Astrocyte (in vitro differentiated cells and primary cell): ENCODE measurements at regions not wholly inside any gene's neighbourhood (a gene's known extent, or its start where the extent isn't known, plus 50 kb on each side); places are given as distances from the start of the nearest gene placed in this dataset.

Source experiments
- DNase-seq: peaks from one replicate; pipeline ENCODE4 v3.0.0-alpha.2; 2010; ENCODE audit warnings: low read depth
- FAIRE-seq: peaks from 2 replicates; lab custom pipeline; 2011; peaks lifted over from hg19 to GRCh38; lab: Jason Lieb, UNC
- H2AFZ ChIP-seq: 2 replicates; pipeline ENCODE4 v1.6.0; 2012; ENCODE audit warnings: low read depth, low read length, inconsistent platforms
- H3K27ac ChIP-seq: 2 replicates; pipeline ENCODE4 v1.5.1; 2011; ENCODE audit warnings: low read depth, low read length, inconsistent platforms
- H3K27me3 ChIP-seq: 2 replicates; pipeline ENCODE4 v1.6.0; 2011; ENCODE audit warnings: low read length, inconsistent platforms; ENCODE audit not compliant: insufficient read depth
- H3K36me3 ChIP-seq: 2 replicates; pipeline ENCODE4 v1.5.1; 2011; ENCODE audit warnings: low read length, inconsistent platforms; ENCODE audit not compliant: insufficient read depth
- H3K4me1 ChIP-seq: 2 replicates; pipeline ENCODE4 v1.5.1; 2011; ENCODE audit warnings: low read length, inconsistent platforms; ENCODE audit not compliant: insufficient read depth
- H3K4me2 ChIP-seq: 2 replicates; pipeline ENCODE4 v1.6.0; 2012; ENCODE audit warnings: low read length, inconsistent platforms
- H3K4me3 ChIP-seq: 2 replicates; pipeline ENCODE4 v1.5.1; 2011; ENCODE audit warnings: low read depth, mild to moderate bottlenecking, low read length, inconsistent platforms; ENCODE audit not compliant: insufficient read depth
- H3K79me2 ChIP-seq: 2 replicates; pipeline ENCODE4 v1.6.0; 2012; ENCODE audit warnings: mild to moderate bottlenecking, low read length, inconsistent platforms; ENCODE audit not compliant: insufficient read depth
- H3K9ac ChIP-seq: 2 replicates; pipeline ENCODE4 v1.6.0; 2012; ENCODE audit warnings: mild to moderate bottlenecking, low read length, inconsistent platforms
- H3K9me3 ChIP-seq: 2 replicates; pipeline ENCODE4 v1.5.1; 2012; ENCODE audit warnings: low read depth, mild to moderate bottlenecking, low read length, inconsistent platforms; ENCODE audit not compliant: insufficient read depth
- H4K20me1 ChIP-seq: 2 replicates; pipeline ENCODE4 v1.6.0; 2012; ENCODE audit warnings: low read length, inconsistent platforms; ENCODE audit not compliant: insufficient read depth
- H3K27ac Mint-ChIP-seq: one replicate; pipeline ENCODE4 v1.8.0; 2021; ENCODE audit warnings: mild to moderate bottlenecking, mixed read lengths; ENCODE audit not compliant: unreplicated experiment
- H3K27me3 Mint-ChIP-seq: one replicate; pipeline ENCODE4 v1.8.0; 2021; ENCODE audit warnings: low read depth, mixed read lengths; ENCODE audit not compliant: unreplicated experiment
- H3K36me3 Mint-ChIP-seq: one replicate; pipeline ENCODE4 v1.8.0; 2021; ENCODE audit warnings: low read depth, mixed read lengths; ENCODE audit not compliant: unreplicated experiment
- H3K4me1 Mint-ChIP-seq: one replicate; pipeline ENCODE4 v1.8.0; 2021; ENCODE audit warnings: low read depth, mixed read lengths; ENCODE audit not compliant: unreplicated experiment
- H3K4me3 Mint-ChIP-seq: one replicate; pipeline ENCODE4 v1.8.0; 2021; ENCODE audit warnings: mild to moderate bottlenecking, moderate library complexity, mixed read lengths; ENCODE audit not compliant: unreplicated experiment
- H3K9me3 Mint-ChIP-seq: one replicate; pipeline ENCODE4 v1.8.0; 2021; ENCODE audit warnings: mild to moderate bottlenecking, mixed read lengths; ENCODE audit not compliant: unreplicated experiment
- EZH2 ChIP-seq: IDR thresholded peaks from 2 replicates; pipeline ENCODE4 v1.6.1; 2012; ENCODE audit warnings: mild to moderate bottlenecking, low read length, inconsistent platforms; ENCODE audit not compliant: insufficient read depth
- TF ChIP-seq, protein P1 (sequence below): IDR thresholded peaks from 2 replicates; pipeline ENCODE4 v1.5.1; 2011; ENCODE audit warnings: low read depth, mild to moderate bottlenecking, inconsistent platforms, low read length, moderate library complexity; ENCODE audit not compliant: insufficient read depth

DNA sequence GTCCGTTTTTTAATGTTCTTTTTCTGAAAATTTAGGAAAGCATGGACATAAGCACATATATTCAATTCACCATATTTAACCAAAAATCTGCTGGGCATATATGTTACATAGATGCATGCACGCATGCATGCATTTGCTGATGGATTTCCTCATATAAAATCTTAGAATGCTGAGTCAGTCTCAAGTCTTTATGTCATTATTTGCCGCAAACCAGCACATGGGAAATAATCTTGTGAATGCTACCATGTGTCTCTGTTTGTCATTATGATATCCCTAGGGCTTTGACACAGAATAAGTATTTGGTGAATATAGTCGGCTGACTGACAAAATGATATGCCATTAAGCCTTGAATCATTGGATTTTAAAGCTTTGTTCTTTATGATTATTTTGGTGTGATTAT lies 776.5 kb downstream of the KCNT2 start:
- H3K4me2 ChIP-seq, result no peak overlapping the region
- Mint-ChIP-seq H3K4me1 (peaks cover 4% of the 10 kb centered on the region), H3K27ac (no peak overlapping the region), H3K36me3 (no peaks in the 10 kb centered on the region), H3K27me3 (no peaks in the 10 kb centered on the region), H3K9me3 (no peaks in the 10 kb centered on the region), H3K4me3 (no peak overlapping the region)
- FAIRE-seq (no peak), DNase-seq (no peak)
- H2AFZ ChIP-seq, result no peak overlapping the region
- H3K4me3 ChIP-seq, result no peak overlapping the region
- no peak overlapping the region for H3K27ac ChIP-seq
- H3K4me1 ChIP-seq, result no peaks in the 10 kb centered on the region
- H3K79me2 ChIP-seq, result no peaks in the 10 kb centered on the region
- H3K9me3 ChIP-seq, result no peaks in the 10 kb centered on the region
- no peaks in the 10 kb centered on the region for H3K27me3 ChIP-seq
- H3K36me3 ChIP-seq, result no peaks in the 10 kb centered on the region
- H4K20me1 ChIP-seq, result no peaks in the 10 kb centered on the region
- H3K9ac ChIP-seq, result no peak overlapping the region
- TF ChIP-seq, protein P1, sequence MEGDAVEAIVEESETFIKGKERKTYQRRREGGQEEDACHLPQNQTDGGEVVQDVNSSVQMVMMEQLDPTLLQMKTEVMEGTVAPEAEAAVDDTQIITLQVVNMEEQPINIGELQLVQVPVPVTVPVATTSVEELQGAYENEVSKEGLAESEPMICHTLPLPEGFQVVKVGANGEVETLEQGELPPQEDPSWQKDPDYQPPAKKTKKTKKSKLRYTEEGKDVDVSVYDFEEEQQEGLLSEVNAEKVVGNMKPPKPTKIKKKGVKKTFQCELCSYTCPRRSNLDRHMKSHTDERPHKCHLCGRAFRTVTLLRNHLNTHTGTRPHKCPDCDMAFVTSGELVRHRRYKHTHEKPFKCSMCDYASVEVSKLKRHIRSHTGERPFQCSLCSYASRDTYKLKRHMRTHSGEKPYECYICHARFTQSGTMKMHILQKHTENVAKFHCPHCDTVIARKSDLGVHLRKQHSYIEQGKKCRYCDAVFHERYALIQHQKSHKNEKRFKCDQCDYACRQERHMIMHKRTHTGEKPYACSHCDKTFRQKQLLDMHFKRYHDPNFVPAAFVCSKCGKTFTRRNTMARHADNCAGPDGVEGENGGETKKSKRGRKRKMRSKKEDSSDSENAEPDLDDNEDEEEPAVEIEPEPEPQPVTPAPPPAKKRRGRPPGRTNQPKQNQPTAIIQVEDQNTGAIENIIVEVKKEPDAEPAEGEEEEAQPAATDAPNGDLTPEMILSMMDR, result no peak
- TF ChIP-seq EZH2, result no peak

DNA sequence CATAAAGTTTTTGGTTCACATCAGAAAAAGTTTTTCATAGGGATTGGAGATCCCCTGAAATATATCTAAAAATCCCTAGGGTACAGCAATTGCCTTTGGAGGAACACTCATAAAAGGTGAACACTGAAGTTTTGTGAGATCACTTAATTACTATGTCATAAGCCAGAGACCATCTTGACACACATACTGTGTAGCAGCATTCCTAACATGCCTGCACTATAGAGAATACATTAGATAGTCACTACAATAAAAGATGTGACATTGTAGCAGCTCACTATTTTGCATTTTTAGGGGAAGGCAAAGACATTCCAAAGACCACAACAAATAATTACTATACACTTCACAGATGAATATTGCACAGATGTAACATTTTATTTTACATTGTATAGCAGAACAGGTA lies 779.9 kb downstream of the KCNT2 start:
- Histone ChIP-seq H3K27ac (no peak overlapping the region), H4K20me1 (no peaks in the 10 kb centered on the region), H3K4me2 (no peak overlapping the region), H3K4me3 (no peak overlapping the region), H3K9me3 (no peaks in the 10 kb centered on the region), H3K27me3 (no peaks in the 10 kb centered on the region), H3K79me2 (no peaks in the 10 kb centered on the region), H3K4me1 (no peaks in the 10 kb centered on the region), H3K9ac (no peak overlapping the region), H3K36me3 (no peaks in the 10 kb centered on the region), H2AFZ (no peak overlapping the region)
- TF ChIP-seq EZH2, result no peak
- TF ChIP-seq, protein P1, result no peak
- DNase-seq, result no peak
- H3K4me3 Mint-ChIP-seq, result no peak overlapping the region
- H3K27me3 Mint-ChIP-seq, result no peaks in the 10 kb centered on the region
- no peaks in the 10 kb centered on the region for H3K9me3 Mint-ChIP-seq
- H3K27ac Mint-ChIP-seq, result no peak overlapping the region
- peaks cover 4% of the 10 kb centered on the region for H3K4me1 Mint-ChIP-seq
- H3K36me3 Mint-ChIP-seq, result no peaks in the 10 kb centered on the region
- FAIRE-seq, result no peak

DNA sequence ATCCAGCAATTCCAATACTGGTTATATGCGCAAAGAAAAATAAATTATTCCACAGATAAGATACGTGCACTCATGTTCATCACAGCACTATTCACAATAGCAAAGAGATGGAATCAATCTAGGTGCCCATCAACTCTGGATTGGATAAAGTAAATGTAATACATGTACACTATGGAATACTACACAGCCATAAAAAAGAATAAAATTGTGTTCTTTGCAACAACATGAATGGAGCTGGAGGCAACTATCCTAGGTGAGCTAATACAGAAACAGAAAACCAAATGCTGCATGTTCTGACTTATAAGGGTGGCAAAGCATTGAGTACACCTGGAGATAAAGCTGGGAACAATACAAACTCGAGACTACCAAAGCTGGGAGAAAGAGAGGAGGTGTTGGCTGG lies 787.3 kb downstream of the KCNT2 start:
- DNase-seq, result no peak

More for the DNA sequence above, 787.3 kb downstream of the KCNT2 start:
- no peak for FAIRE-seq
- no peak overlapping the region for H3K9ac ChIP-seq
- Mint-ChIP-seq H3K36me3 (no peaks in the 10 kb centered on the region), H3K27me3 (no peaks in the 10 kb centered on the region), H3K27ac (no peak overlapping the region), H3K4me1 (no peaks in the 10 kb centered on the region), H3K9me3 (no peaks in the 10 kb centered on the region), H3K4me3 (no peak overlapping the region)
- H3K9me3 ChIP-seq, result no peaks in the 10 kb centered on the region
- no peak overlapping the region for H3K4me3 ChIP-seq
- TF ChIP-seq, protein P1, result no peak
- no peak for TF ChIP-seq EZH2
- no peaks in the 10 kb centered on the region for H4K20me1 ChIP-seq
- H3K4me2 ChIP-seq, result no peak overlapping the region
- no peaks in the 10 kb centered on the region for H3K27me3 ChIP-seq
- no peaks in the 10 kb centered on the region for H3K4me1 ChIP-seq
- no peaks in the 10 kb centered on the region for H3K79me2 ChIP-seq
- H3K36me3 ChIP-seq, result no peaks in the 10 kb centered on the region
- H3K27ac ChIP-seq, result no peak overlapping the region
- H2AFZ ChIP-seq, result no peak overlapping the region
